Activated CD8-positive, alpha-beta memory T cell treated with anti-CD3 and anti-CD28 coated beads for 36 hours (primary cell): ENCODE measurements at regions not wholly inside any gene's neighbourhood (a gene's known extent, or its start where the extent isn't known, plus 50 kb on each side); places are given as distances from the start of the nearest gene placed in this dataset.
"Not testable (repeated sequence)": the region's sequence is repeated elsewhere in the genome, so short reads cannot be mapped to it uniquely, and the experiment has no call there.

ENCODE experiments used
- CTCF ChIA-PET: fragments of 350-600 bp; sonication (Branson Sonifier 250); formaldehyde crosslinking; loops from one replicate; lab custom pipeline; 2021; ENCODE audit warnings: antibody characterized with exemption; lab: Charles Lee
- POLR2A ChIA-PET: fragments of 350-600 bp; sonication (Branson Sonifier 250); formaldehyde crosslinking; loops from one replicate; lab custom pipeline; 2021; ENCODE audit warnings: antibody characterized with exemption; lab: Charles Lee

DNA sequence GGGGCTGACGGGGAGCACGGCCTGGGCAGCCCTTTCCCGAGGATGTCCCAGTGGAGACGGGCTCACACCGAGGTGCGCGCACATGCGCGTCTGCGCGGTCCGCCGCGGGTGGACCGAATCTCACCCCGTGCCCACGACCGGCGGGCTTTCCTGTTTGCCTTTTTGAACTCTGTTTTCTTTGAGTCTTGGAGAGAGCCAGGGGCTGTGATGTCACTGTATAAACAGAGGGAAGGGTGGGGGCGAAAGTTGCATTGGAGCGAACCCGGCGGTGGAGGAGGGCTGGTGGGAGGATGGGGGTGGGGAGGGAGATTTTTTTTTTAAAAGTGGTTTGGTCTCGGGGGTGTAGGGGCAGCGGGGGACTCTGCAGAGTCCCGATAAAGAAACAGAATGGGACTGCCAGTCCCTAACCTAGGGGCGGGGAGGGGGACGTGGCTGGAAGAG is 141.2 kb upstream of the CTAGE1 start:
- ChIA-PET CTCF (no interaction called here), POLR2A (no interaction called here)

- POLR2A ChIA-PET: no interaction called here
- CTCF ChIA-PET: no interaction called here
These were observed 141.9 kb upstream of the CTAGE1 start for GRCh38 chr18:22559414-22560274.

- ChIA-PET CTCF (no interaction called here), POLR2A (no interaction called here)
These were observed 142.5 kb upstream of the CTAGE1 start for GRCh38 chr18:22560275-22560610.

- POLR2A ChIA-PET: interaction anchor here (0.6 kb wide), 1 partner anchor 1795 kb away, joined by 3 read pairs; no protein-coding TSS in a partner anchor
- CTCF ChIA-PET: no interaction called here
These were observed 143.1 kb upstream of the CTAGE1 start for GRCh38 chr18:22560797-22561196.

DNA sequence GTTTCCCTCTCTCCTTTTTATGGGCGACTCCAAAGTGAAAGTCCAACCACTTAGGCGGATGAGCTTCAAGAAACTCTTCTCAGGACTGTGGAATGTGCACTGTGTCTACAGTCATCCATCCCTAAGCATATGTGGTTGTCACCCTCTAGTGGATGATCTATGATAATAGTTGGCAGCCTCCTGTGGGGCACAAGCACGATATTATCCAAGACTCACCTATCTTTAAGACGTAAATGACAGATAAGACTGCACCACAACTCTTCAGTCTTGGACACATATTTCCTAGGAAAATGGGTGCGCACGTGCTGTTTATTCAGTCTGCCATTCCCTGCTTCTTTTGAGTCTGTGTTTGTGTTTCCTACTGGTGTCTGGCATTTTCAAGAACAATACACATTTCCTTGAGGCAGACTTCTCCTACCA is 145.5 kb upstream of the CTAGE1 start:
- CTCF ChIA-PET: no interaction called here
- POLR2A ChIA-PET: no interaction called here

- ChIA-PET POLR2A (no interaction called here), CTCF (no interaction called here)
These were observed 146.3 kb upstream of the CTAGE1 start for GRCh38 chr18:22564036-22564435.

- CTCF ChIA-PET: no interaction called here
- POLR2A ChIA-PET: no interaction called here
These were observed 149.1 kb upstream of the CTAGE1 start for GRCh38 chr18:22566703-22567420.

- ChIA-PET POLR2A (no interaction called here), CTCF (no interaction called here)
These were observed 150.1 kb upstream of the CTAGE1 start for GRCh38 chr18:22567794-22568193.

DNA sequence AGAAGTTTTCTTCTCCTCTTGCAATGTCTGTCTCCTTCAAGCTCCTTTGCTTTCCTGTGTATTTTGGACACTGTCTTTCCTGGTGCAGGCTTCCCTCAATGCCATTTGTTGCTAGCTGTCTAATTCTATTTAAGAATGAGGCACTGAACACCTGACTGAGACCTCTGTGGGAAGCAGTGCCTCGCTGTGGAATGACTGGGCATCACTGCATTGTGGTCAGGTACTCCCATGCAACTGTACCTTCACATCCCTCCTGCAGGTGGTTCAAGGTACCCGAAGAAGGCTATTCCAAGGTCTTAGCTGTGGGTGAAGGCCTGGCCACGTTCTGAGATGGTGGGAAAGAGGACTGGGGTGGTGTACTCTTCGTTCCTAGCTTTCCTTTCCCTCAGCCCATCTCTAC is 152.8 kb upstream of the CTAGE1 start:
- CTCF ChIA-PET: no interaction called here
- POLR2A ChIA-PET: interaction anchor here (0.6 kb wide), 1 partner anchor 22 kb away, joined by 3 read pairs; no protein-coding TSS in a partner anchor

DNA sequence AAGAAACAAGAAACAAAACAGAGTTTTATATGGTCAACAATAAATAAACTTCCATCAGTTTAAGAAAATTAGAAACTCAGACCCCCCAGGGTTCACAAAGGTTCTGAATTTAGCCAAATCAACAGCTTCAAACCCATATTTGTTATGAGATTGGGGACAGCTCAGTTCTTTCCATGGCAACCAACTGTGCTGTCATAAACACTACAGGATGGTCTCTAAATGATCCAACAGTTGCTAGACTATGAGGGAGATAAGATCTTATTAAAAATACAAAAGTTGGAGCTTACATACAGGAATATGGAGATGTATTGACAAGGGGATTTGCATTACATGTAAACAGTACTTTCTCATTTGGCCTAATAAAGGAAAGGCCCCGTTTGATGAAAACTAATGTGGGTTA is 154.6 kb upstream of the CTAGE1 start:
- CTCF ChIA-PET: no interaction called here
- POLR2A ChIA-PET: no interaction called here

DNA sequence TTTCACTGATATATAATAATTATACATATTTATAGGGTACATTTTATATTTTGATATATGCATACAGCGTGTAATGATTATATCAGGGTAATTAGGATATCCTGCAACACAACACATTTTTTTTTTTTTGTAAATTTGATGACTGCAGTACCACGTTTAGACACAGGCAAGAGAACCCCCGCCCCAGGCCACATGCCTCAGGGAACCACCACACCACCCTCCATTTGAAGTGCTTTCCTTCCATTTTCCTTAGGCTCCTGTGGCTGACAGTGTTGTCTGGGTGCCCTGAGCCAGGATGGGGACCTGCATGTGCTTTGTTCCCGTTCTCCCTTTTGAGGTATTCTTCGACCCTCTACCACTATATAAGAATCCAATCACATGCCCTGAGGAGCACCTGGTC is 161.6 kb upstream of the CTAGE1 start:
- ChIA-PET CTCF (no interaction called here), POLR2A (no interaction called here)

GRCh38 chr18:22585333-22585732 is 167.6 kb upstream of the CTAGE1 start:
- CTCF ChIA-PET: no interaction called here
- POLR2A ChIA-PET: no interaction called here

GRCh38 chr18:22585821-22586220 is 168.1 kb upstream of the CTAGE1 start:
- CTCF ChIA-PET: no interaction called here
- POLR2A ChIA-PET: no interaction called here

- ChIA-PET CTCF (no interaction called here), POLR2A (no interaction called here)
These were observed 173.5 kb upstream of the CTAGE1 start for GRCh38 chr18:22591222-22591621.

DNA sequence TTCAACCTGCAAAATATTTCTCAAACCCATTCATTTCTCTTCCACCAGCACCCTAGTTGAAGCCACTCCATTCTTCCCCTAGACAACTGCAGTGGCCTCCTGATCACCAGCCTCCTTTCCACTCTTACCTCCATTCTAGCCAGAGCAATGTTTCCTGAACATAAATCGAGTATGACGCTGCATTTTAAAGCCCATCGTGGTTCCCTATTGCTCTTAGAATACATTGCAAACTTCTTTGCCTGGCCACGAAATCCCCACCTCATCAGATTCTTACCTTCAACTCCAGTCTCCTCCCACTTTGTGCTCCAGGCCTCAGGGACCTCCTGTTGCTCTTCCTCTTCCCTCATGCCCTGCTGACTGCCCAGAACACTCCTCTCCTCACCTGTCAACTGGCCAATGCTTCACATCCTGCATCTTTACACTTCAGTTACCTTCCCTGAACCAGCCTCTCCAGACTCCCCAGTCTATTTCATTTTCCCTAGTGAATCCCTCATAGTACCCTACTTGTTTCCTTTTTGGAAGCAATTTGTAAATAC is 176.5 kb upstream of the CTAGE1 start:
- ChIA-PET POLR2A (no interaction called here), CTCF (no interaction called here)

- ChIA-PET CTCF (no interaction called here), POLR2A (no interaction called here)
These were observed 183.8 kb upstream of the CTAGE1 start for GRCh38 chr18:22601481-22601880.

GRCh38 chr18:22602456-22602855 is 184.7 kb upstream of the CTAGE1 start:
- CTCF ChIA-PET, POLR2A ChIA-PET: not testable (repeated sequence)

GRCh38 chr18:22603902-22604301 is 186.2 kb upstream of the CTAGE1 start:
- CTCF ChIA-PET: no interaction called here
- POLR2A ChIA-PET: no interaction called here

GRCh38 chr18:22604390-22604985 is 186.8 kb upstream of the CTAGE1 start:
- ChIA-PET POLR2A (no interaction called here), CTCF (no interaction called here)

DNA sequence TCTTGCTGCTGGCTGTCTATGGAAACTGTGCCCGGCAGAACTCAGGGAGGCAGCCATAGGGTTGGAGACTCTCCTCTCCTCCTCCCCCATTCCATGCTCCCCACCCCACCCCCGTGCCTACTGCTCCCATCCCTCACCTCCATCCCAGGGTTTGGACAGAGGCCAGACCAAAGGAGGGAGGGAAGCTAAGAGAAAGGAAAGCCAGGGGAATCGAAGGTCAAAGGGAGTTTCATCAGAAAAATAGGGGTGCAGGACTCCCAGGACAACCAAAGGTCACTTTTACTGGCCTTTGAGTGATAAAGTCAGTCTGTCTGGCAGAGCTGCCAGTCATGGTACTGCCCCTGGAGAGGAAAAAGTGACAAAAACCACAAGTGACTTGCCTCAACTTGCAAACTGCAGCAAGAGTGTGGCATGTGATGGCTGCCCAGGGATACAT is 187.3 kb upstream of the CTAGE1 start:
- CTCF ChIA-PET: no interaction called here

More for the DNA sequence above, 187.3 kb upstream of the CTAGE1 start:
- POLR2A ChIA-PET: no interaction called here
